ENCODE measurements at regions not wholly inside any gene's neighbourhood (a gene's known extent, or its start where the extent isn't known, plus 50 kb on each side); places are given as distances from the start of the nearest gene placed in this dataset.

DNA sequence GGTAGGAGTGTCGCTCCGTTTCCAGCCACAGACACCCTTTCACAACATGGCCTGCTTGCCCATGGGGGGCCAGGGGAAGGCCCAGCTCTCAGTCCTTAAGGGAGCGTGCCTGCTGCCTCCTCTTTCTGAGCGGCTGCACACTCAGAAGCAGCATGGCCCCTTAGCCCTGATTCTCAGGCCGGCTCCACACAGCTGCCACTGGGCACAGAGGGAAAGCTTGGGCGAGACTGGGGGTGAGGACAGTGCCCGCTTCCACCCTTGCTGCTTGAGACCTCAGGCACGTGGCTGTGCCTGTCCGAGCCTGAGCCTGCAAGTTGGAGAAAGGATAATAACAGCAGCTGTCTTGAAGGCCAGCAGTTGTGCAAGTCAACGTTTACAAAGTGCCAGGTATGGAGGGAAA is 416.3 kb downstream of the SHANK2 start:
- TF ChIP-seq, protein P1, sequence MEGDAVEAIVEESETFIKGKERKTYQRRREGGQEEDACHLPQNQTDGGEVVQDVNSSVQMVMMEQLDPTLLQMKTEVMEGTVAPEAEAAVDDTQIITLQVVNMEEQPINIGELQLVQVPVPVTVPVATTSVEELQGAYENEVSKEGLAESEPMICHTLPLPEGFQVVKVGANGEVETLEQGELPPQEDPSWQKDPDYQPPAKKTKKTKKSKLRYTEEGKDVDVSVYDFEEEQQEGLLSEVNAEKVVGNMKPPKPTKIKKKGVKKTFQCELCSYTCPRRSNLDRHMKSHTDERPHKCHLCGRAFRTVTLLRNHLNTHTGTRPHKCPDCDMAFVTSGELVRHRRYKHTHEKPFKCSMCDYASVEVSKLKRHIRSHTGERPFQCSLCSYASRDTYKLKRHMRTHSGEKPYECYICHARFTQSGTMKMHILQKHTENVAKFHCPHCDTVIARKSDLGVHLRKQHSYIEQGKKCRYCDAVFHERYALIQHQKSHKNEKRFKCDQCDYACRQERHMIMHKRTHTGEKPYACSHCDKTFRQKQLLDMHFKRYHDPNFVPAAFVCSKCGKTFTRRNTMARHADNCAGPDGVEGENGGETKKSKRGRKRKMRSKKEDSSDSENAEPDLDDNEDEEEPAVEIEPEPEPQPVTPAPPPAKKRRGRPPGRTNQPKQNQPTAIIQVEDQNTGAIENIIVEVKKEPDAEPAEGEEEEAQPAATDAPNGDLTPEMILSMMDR (conservative IDR thresholded peaks at IDR 0.05; ENCODE audit: low read depth in 2 of 2) = no peak
- TF ChIP-seq EZH2phosphoT487 (IDR thresholded peaks at IDR 0.05; ENCODE audit: unreplicated experiment) = no peak
- no peak for TF ChIP-seq POLR2AphosphoS5 (IDR thresholded peaks at IDR 0.05; ENCODE audit: low read depth)
- TF ChIP-seq JUNB (IDR thresholded peaks at IDR 0.05; ENCODE audit: unreplicated experiment) = no peak
- TF ChIP-seq, protein P2, sequence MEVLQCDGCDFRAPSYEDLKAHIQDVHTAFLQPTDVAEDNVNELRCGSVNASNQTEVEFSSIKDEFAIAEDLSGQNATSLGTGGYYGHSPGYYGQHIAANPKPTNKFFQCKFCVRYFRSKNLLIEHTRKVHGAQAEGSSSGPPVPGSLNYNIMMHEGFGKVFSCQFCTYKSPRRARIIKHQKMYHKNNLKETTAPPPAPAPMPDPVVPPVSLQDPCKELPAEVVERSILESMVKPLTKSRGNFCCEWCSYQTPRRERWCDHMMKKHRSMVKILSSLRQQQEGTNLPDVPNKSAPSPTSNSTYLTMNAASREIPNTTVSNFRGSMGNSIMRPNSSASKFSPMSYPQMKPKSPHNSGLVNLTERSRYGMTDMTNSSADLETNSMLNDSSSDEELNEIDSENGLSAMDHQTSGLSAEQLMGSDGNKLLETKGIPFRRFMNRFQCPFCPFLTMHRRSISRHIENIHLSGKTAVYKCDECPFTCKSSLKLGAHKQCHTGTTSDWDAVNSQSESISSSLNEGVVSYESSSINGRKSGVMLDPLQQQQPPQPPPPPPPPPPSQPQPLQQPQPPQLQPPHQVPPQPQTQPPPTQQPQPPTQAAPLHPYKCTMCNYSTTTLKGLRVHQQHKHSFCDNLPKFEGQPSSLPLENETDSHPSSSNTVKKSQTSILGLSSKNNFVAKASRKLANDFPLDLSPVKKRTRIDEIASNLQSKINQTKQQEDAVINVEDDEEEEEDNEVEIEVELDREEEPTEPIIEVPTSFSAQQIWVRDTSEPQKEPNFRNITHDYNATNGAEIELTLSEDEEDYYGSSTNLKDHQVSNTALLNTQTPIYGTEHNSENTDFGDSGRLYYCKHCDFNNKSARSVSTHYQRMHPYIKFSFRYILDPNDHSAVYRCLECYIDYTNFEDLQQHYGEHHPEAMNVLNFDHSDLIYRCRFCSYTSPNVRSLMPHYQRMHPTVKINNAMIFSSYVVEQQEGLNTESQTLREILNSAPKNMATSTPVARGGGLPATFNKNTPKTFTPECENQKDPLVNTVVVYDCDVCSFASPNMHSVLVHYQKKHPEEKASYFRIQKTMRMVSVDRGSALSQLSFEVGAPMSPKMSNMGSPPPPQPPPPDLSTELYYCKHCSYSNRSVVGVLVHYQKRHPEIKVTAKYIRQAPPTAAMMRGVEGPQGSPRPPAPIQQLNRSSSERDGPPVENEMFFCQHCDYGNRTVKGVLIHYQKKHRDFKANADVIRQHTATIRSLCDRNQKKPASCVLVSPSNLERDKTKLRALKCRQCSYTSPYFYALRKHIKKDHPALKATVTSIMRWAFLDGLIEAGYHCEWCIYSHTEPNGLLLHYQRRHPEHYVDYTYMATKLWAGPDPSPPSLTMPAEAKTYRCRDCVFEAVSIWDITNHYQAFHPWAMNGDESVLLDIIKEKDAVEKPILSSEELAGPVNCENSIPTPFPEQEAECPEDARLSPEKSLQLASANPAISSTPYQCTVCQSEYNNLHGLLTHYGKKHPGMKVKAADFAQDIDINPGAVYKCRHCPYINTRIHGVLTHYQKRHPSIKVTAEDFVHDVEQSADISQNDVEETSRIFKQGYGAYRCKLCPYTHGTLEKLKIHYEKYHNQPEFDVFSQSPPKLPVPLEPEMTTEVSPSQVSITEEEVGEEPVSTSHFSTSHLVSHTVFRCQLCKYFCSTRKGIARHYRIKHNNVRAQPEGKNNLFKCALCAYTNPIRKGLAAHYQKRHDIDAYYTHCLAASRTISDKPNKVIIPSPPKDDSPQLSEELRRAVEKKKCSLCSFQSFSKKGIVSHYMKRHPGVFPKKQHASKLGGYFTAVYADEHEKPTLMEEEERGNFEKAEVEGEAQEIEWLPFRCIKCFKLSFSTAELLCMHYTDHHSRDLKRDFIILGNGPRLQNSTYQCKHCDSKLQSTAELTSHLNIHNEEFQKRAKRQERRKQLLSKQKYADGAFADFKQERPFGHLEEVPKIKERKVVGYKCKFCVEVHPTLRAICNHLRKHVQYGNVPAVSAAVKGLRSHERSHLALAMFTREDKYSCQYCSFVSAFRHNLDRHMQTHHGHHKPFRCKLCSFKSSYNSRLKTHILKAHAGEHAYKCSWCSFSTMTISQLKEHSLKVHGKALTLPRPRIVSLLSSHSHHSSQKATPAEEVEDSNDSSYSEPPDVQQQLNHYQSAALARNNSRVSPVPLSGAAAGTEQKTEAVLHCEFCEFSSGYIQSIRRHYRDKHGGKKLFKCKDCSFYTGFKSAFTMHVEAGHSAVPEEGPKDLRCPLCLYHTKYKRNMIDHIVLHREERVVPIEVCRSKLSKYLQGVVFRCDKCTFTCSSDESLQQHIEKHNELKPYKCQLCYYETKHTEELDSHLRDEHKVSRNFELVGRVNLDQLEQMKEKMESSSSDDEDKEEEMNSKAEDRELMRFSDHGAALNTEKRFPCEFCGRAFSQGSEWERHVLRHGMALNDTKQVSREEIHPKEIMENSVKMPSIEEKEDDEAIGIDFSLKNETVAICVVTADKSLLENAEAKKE (CRISPR knock-in tag; IDR thresholded peaks at IDR 0.05) = no peak
- TF ChIP-seq CREB1 (CRISPR knock-in tag; IDR thresholded peaks at IDR 0.05; ENCODE audit: low read depth) = no peak
- TF ChIP-seq ZNF114 (CRISPR knock-in tag; IDR thresholded peaks at IDR 0.05) = no peak

Data from GM23338 (cell line).